ENCODE measurements at regions not wholly inside any gene's neighbourhood (a gene's known extent, or its start where the extent isn't known, plus 50 kb on each side); places are given as distances from the start of the nearest gene placed in this dataset.
A peak's percentile ranks its signal among the peaks of the same experiment; 100 is the strongest.

- Histone ChIP-seq H3K4me3 (ENCODE audit: low read length) (no peak overlapping the region), H2AFZ (ENCODE audit: low read length) (no peak overlapping the region), H3K4me2 (ENCODE audit: low read depth, low read length) (no peak overlapping the region), H3F3A (ENCODE audit: insufficient read depth, low read length) (no peaks in the 10 kb centered on the region), H3K36me3 (replicated peaks; ENCODE audit: insufficient read depth, low read length) (no peaks in the 10 kb centered on the region; the same call in 1 of the 2 replicates), H3K27me3 (replicated peaks; ENCODE audit: insufficient read depth, low read length) (no peaks in the 10 kb centered on the region), H3K4me1 (ENCODE audit: low read length) (no peaks in the 10 kb centered on the region), H4K20me1 (ENCODE audit: insufficient read depth, low read length) (no peaks in the 10 kb centered on the region), H3K27ac (ENCODE audit: low read length) (no peak overlapping the region), H3K9ac (ENCODE audit: low read length) (no peak overlapping the region), H3K9me3 (replicated peaks; ENCODE audit: insufficient read depth, low read length) (no peaks in the 10 kb centered on the region), H3K9me2 (replicated peaks; ENCODE audit: insufficient read depth, low read length) (no peaks in the 10 kb centered on the region), H3K79me2 (ENCODE audit: low read length) (no peaks in the 10 kb centered on the region)
- DNase-seq = peak; percentile 42
- no peak for TF ChIP-seq EZH2phosphoT487 (IDR thresholded peaks at IDR 0.05; ENCODE audit: low read length)
- no peak for TF ChIP-seq CTCF (IDR thresholded peaks at IDR 0.05; ENCODE audit: low read length)
- no peak for TF ChIP-seq EZH2 (optimal IDR thresholded peaks at IDR 0.05; ENCODE audit: low read depth, low read length)
Observed at GRCh38 chr7:130865408-130866236, 131.6 kb upstream of the KLF14 start.

- no peaks in the 10 kb centered on the region for H3K4me1 ChIP-seq (ENCODE audit: low read length)
- no peak overlapping the region for H3K9ac ChIP-seq (ENCODE audit: low read length)
- no peak for TF ChIP-seq EZH2 (optimal IDR thresholded peaks at IDR 0.05; ENCODE audit: low read depth, low read length)
- TF ChIP-seq EZH2phosphoT487 (IDR thresholded peaks at IDR 0.05; ENCODE audit: low read length) = no peak
- no peak for TF ChIP-seq CTCF (IDR thresholded peaks at IDR 0.05; ENCODE audit: low read length)
- H3K27ac ChIP-seq (ENCODE audit: low read length) = no peak overlapping the region
- H3K9me3 ChIP-seq (replicated peaks; ENCODE audit: insufficient read depth, low read length) = no peaks in the 10 kb centered on the region
- H3K4me3 ChIP-seq (ENCODE audit: low read length) = no peak overlapping the region
- H3F3A ChIP-seq (ENCODE audit: insufficient read depth, low read length) = no peaks in the 10 kb centered on the region
- no peak for DNase-seq
- no peaks in the 10 kb centered on the region for H4K20me1 ChIP-seq (ENCODE audit: insufficient read depth, low read length)
- no peaks in the 10 kb centered on the region for H3K9me2 ChIP-seq (replicated peaks; ENCODE audit: insufficient read depth, low read length)
- H2AFZ ChIP-seq (ENCODE audit: low read length) = no peak overlapping the region
- no peak overlapping the region for H3K4me2 ChIP-seq (ENCODE audit: low read depth, low read length)
- no peaks in the 10 kb centered on the region for H3K79me2 ChIP-seq (ENCODE audit: low read length)
- H3K27me3 ChIP-seq (replicated peaks; ENCODE audit: insufficient read depth, low read length) = no peaks in the 10 kb centered on the region
- no peaks in the 10 kb centered on the region; the same call in 1 of the 2 replicates for H3K36me3 ChIP-seq (replicated peaks; ENCODE audit: insufficient read depth, low read length)
Observed at GRCh38 chr7:130867039-130867438, 133.0 kb upstream of the KLF14 start.

GRCh38 chr7:130867581-130868136 is 133.7 kb upstream of the KLF14 start:
- DNase-seq = no peak
- no peak for TF ChIP-seq CTCF (IDR thresholded peaks at IDR 0.05; ENCODE audit: low read length)
- no peak for TF ChIP-seq EZH2 (optimal IDR thresholded peaks at IDR 0.05; ENCODE audit: low read depth, low read length)
- no peak for TF ChIP-seq EZH2phosphoT487 (IDR thresholded peaks at IDR 0.05; ENCODE audit: low read length)
- Histone ChIP-seq H3K9me3 (replicated peaks; ENCODE audit: insufficient read depth, low read length) (no peaks in the 10 kb centered on the region), H3K27ac (ENCODE audit: low read length) (no peak overlapping the region), H3K4me3 (ENCODE audit: low read length) (no peak overlapping the region), H3K79me2 (ENCODE audit: low read length) (no peaks in the 10 kb centered on the region), H2AFZ (ENCODE audit: low read length) (no peak overlapping the region), H3K9me2 (replicated peaks; ENCODE audit: insufficient read depth, low read length) (no peaks in the 10 kb centered on the region), H3K9ac (ENCODE audit: low read length) (no peak overlapping the region), H3K36me3 (replicated peaks; ENCODE audit: insufficient read depth, low read length) (no peaks in the 10 kb centered on the region; the same call in 1 of the 2 replicates), H3K4me1 (ENCODE audit: low read length) (no peaks in the 10 kb centered on the region), H3F3A (ENCODE audit: insufficient read depth, low read length) (no peaks in the 10 kb centered on the region), H3K4me2 (ENCODE audit: low read depth, low read length) (no peak overlapping the region), H3K27me3 (replicated peaks; ENCODE audit: insufficient read depth, low read length) (no peaks in the 10 kb centered on the region), H4K20me1 (ENCODE audit: insufficient read depth, low read length) (no peaks in the 10 kb centered on the region)
